B cell (primary cell): ENCODE measurements at regions not wholly inside any gene's neighbourhood (a gene's known extent, or its start where the extent isn't known, plus 50 kb on each side); places are given as distances from the start of the nearest gene placed in this dataset.

Experiments
- ATAC-seq: fragments of 200-7000 bp; cut with Tn5 transposase; one replicate; pipeline ENCODE4 v1.10.0; 2021; ENCODE audit warnings: low read depth, mild to moderate bottlenecking, moderate number of reproducible peaks, moderate library complexity
- CTCF ChIA-PET: fragments of 350-600 bp; sonication (Branson Sonifier 250); formaldehyde crosslinking; loops from one replicate; lab custom pipeline; 2021; ENCODE audit warnings: antibody characterized with exemption, inconsistent platforms; lab: Charles Lee
- POLR2A ChIA-PET: fragments of 350-600 bp; sonication (Branson Sonifier 250); formaldehyde crosslinking; loops from one replicate; lab custom pipeline; 2021; ENCODE audit warnings: antibody characterized with exemption; lab: Charles Lee
- DNase-seq: peaks from one replicate; pipeline ENCODE4 v3.0.0; 2013
- H2AFZ ChIP-seq: 2 replicates; pipeline ENCODE4 v1.6.1; 2012; ENCODE audit warnings: mild to moderate bottlenecking, low read depth, low read length; ENCODE audit not compliant: insufficient read depth, poor library complexity, severe bottlenecking
- H3K27ac ChIP-seq, 2 donors: 1 replicate in 1 of 2; 2 replicates in 1 of 2; pipeline ENCODE4 v1.5.1; 2012 to 2013; ENCODE audit warnings: low read length in 2 of 2, mild to moderate bottlenecking in 2 of 2, moderate library complexity in 1 of 2
- H3K27me3 ChIP-seq, 4 experiments: fragments of 200-600 bp in 1 of 4; sonication (generic) in 1 of 4; replicated peaks in 1 of 4; 1 replicate in 2 of 4; 2 replicates in 2 of 4; pipeline versions ENCODE4 v1.6.1 to v1.7.0; 2013 to 2016; ENCODE audit warnings: low read length in 3 of 4, mild to moderate bottlenecking in 2 of 4, mixed read lengths in 1 of 4, moderate library complexity in 1 of 4; ENCODE audit not compliant: insufficient read depth in 4 of 4, control insufficient read depth in 3 of 4; ENCODE audit errors: control extremely low read depth in 1 of 4
- H3K36me3 ChIP-seq, 2 experiments: replicated peaks in 1 of 2; 1 replicate in 1 of 2; 2 replicates in 1 of 2; pipeline versions ENCODE4 v1.6.1 to v1.7.1; 2013; ENCODE audit warnings: low read length in 1 of 2; ENCODE audit not compliant: insufficient read depth in 2 of 2, control insufficient read depth in 1 of 2; ENCODE audit errors: control extremely low read depth in 1 of 2, extremely low read depth in 1 of 2
- H3K4me1 ChIP-seq, 2 donors: fragments of 200-600 bp in 1 of 2; sonication (generic) in 1 of 2; 1 replicate in 1 of 2; 2 replicates in 1 of 2; pipeline versions ENCODE4 v1.5.1 to v1.6.1; 2013 to 2017; ENCODE audit warnings: low read length in 2 of 2; ENCODE audit not compliant: control insufficient read depth in 2 of 2, insufficient read depth in 2 of 2
- H3K4me2 ChIP-seq: replicated peaks from 2 replicates; pipeline ENCODE3; 2012; ENCODE audit warnings: mild to moderate bottlenecking, low read depth, low read length; ENCODE audit not compliant: poor library complexity, severe bottlenecking
- H3K4me3 ChIP-seq, 5 experiments: fragments of 200-600 bp in 1 of 5; sonication (generic) in 1 of 5; 1 replicate in 3 of 5; 2 replicates in 2 of 5; pipeline versions ENCODE4 v1.5.1 to v1.7.0; 2011 to 2016; ENCODE audit warnings: low read length in 4 of 5, mild to moderate bottlenecking in 4 of 5, low read depth in 2 of 5, control low read depth in 1 of 5, moderate library complexity in 1 of 5; ENCODE audit not compliant: insufficient read depth in 1 of 5; ENCODE audit errors: control extremely low read depth in 1 of 5, extremely low read depth in 1 of 5
- H3K79me2 ChIP-seq: fragments of 200-600 bp; sonication (generic); one replicate; pipeline ENCODE4 v1.6.0; 2016; ENCODE audit warnings: low read length; ENCODE audit not compliant: control insufficient read depth, insufficient read depth
- H3K9ac ChIP-seq: fragments of 200-600 bp; sonication (generic); 2 replicates; pipeline ENCODE4 v1.6.1; 2017; ENCODE audit warnings: mild to moderate bottlenecking, low read length, moderate library complexity
- H3K9me3 ChIP-seq, 3 donors: one replicate each; pipeline versions ENCODE4 v1.6.1 to v1.7.1; 2013; ENCODE audit warnings: low read length in 2 of 3; ENCODE audit not compliant: control insufficient read depth in 2 of 3, insufficient read depth in 1 of 3; ENCODE audit errors: control extremely low read depth in 1 of 3
- H4K20me1 ChIP-seq: 2 replicates; pipeline ENCODE4 v1.6.0; 2012; ENCODE audit warnings: mild to moderate bottlenecking, low read length; ENCODE audit not compliant: insufficient read depth, control insufficient read depth, poor library complexity, severe bottlenecking
- H3K27ac Mint-ChIP-seq: one replicate; pipeline ENCODE4 v1.8.0; 2021; ENCODE audit warnings: mixed read lengths
- H3K27me3 Mint-ChIP-seq: one replicate; pipeline ENCODE4 v1.8.0; 2021; ENCODE audit warnings: mixed read lengths
- H3K4me1 Mint-ChIP-seq: one replicate; pipeline ENCODE4 v1.8.0; 2021; ENCODE audit warnings: mixed read lengths
- H3K4me3 Mint-ChIP-seq: one replicate; pipeline ENCODE4 v1.8.0; 2021; ENCODE audit warnings: mixed read lengths
- H3K9me3 Mint-ChIP-seq: one replicate; pipeline ENCODE4 v1.8.0; 2022; ENCODE audit warnings: mixed read lengths; ENCODE audit not compliant: insufficient read depth
- EZH2 ChIP-seq: IDR thresholded peaks from 2 replicates; pipeline ENCODE4 v1.6.1; 2012; ENCODE audit warnings: borderline replicate concordance, low read depth, mild to moderate bottlenecking, moderate library complexity, low read length; ENCODE audit not compliant: insufficient read depth, poor library complexity, severe bottlenecking
- WGBS: methylation state at CpG from one replicate; pipeline ENCODE4 v1.1.5; 2013; ENCODE audit warnings: missing lambda C conversion rate; ENCODE audit not compliant: insufficient coverage; 5-methylcytosine and 5-hydroxymethylcytosine counted together
- intact Hi-C: fragments of 100-400 bp; cut with micrococcal nuclease; formaldehyde crosslinking; loops from one replicate; pipeline ENCODE4 v1.10.0; 2022
- TF ChIP-seq, protein P1 (sequence below): fragments of 200-600 bp; IDR thresholded peaks from one replicate; pipeline ENCODE4 v1.8.0; 2022; ENCODE audit warnings: antibody characterized with exemption, mild to moderate bottlenecking

DNA sequence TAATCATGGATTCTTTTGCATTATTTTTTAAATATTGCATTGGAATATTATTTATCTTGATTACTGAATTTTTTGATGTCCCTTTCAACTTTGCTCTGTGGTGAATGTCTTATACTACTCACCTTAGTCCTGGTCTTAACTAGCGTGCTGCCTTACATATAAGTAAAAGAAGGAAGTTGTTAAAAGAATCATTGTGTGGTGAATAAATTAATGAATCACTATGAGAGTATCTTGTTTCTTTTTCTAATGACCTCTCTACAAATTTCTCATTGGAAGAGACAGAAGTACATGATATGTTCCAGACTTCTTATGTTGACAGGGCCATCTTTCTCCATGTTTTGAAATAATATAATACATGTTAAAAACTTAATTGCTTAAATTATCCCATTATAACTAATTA is 432.6 kb upstream of the MMADHC start:
- intact Hi-C loops = no loop called here
- Histone ChIP-seq H3K27ac (no peak overlapping the region), H3K79me2 (no peaks in the 10 kb centered on the region), H3K9ac (no peak overlapping the region), H3K27me3 (no peaks in the 10 kb centered on the region), H3K9me3 (no peaks in the 10 kb centered on the region), H2AFZ (no peak overlapping the region), H3K4me3 (no peak overlapping the region), H4K20me1 (no peaks in the 10 kb centered on the region), H3K36me3 (no peaks in the 10 kb centered on the region), H3K4me2 (no peak overlapping the region), H3K4me1 (no peaks in the 10 kb centered on the region)
- CTCF ChIA-PET = no interaction called here
- no CpG with 5 or more reads among the region's 1 CpG for WGBS
- H3K4me1 Mint-ChIP-seq = no peaks in the 10 kb centered on the region
- TF ChIP-seq, protein P1, sequence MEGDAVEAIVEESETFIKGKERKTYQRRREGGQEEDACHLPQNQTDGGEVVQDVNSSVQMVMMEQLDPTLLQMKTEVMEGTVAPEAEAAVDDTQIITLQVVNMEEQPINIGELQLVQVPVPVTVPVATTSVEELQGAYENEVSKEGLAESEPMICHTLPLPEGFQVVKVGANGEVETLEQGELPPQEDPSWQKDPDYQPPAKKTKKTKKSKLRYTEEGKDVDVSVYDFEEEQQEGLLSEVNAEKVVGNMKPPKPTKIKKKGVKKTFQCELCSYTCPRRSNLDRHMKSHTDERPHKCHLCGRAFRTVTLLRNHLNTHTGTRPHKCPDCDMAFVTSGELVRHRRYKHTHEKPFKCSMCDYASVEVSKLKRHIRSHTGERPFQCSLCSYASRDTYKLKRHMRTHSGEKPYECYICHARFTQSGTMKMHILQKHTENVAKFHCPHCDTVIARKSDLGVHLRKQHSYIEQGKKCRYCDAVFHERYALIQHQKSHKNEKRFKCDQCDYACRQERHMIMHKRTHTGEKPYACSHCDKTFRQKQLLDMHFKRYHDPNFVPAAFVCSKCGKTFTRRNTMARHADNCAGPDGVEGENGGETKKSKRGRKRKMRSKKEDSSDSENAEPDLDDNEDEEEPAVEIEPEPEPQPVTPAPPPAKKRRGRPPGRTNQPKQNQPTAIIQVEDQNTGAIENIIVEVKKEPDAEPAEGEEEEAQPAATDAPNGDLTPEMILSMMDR = no peak
- TF ChIP-seq EZH2 = no peak
- no peak overlapping the region for H3K4me3 Mint-ChIP-seq
- H3K27me3 Mint-ChIP-seq = no peaks in the 10 kb centered on the region
- peaks cover 2% of the 10 kb centered on the region for H3K9me3 Mint-ChIP-seq
- no peak for ATAC-seq
- POLR2A ChIA-PET = no interaction called here
- H3K27ac Mint-ChIP-seq = no peak overlapping the region
- DNase-seq = no peak

DNA sequence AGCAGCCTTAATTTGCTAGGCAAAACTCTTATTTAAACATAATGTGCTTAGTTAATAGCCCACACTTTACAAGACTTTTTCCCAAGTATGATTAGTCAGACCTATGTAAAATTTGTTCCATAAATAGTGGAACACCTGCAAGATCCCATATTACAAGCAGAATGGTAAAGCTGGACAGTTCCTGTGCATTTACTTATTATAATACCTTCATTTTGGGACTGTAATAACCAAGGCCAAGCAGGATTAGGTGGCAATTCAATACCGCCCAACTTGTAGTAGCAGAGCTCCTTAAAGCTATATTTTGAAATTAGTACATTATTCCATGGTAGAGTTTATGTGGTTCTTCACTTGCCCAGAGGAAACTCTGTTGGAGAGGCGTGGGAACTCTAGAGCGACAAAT is 431.5 kb upstream of the MMADHC start:
- no peak overlapping the region for H3K4me3 Mint-ChIP-seq
- H3K4me1 ChIP-seq = no peaks in the 10 kb centered on the region
- H3K4me2 ChIP-seq = no peak overlapping the region
- CTCF ChIA-PET = no interaction called here
- H3K4me1 Mint-ChIP-seq = no peaks in the 10 kb centered on the region
- POLR2A ChIA-PET = no interaction called here
- H3K27me3 Mint-ChIP-seq = no peaks in the 10 kb centered on the region
- no peaks in the 10 kb centered on the region for H3K27me3 ChIP-seq
- peaks cover 2% of the 10 kb centered on the region for H3K9me3 Mint-ChIP-seq
- H3K36me3 ChIP-seq = no peaks in the 10 kb centered on the region
- no peak overlapping the region for H3K9ac ChIP-seq
- intact Hi-C loops = no loop called here
- DNase-seq = no peak
- no peak overlapping the region for H3K27ac ChIP-seq
- H3K4me3 ChIP-seq = no peak overlapping the region
- no peak overlapping the region for H2AFZ ChIP-seq
- ATAC-seq = no peak
- WGBS = no CpG with 5 or more reads among the region's 3 CpGs
- no peaks in the 10 kb centered on the region for H4K20me1 ChIP-seq
- no peaks in the 10 kb centered on the region for H3K9me3 ChIP-seq
- no peak for TF ChIP-seq EZH2
- TF ChIP-seq, protein P1 = no peak
- no peak overlapping the region for H3K27ac Mint-ChIP-seq
- H3K79me2 ChIP-seq = no peaks in the 10 kb centered on the region
